Activated CD8-positive, alpha-beta memory T cell treated with anti-CD3 and anti-CD28 coated beads, Interleukin-2, amount 10 ng/mL, durations not matched to agents 7 days and 5 days (primary cell): ENCODE measurements at regions not wholly inside any gene's neighbourhood (a gene's known extent, or its start where the extent isn't known, plus 50 kb on each side); places are given as distances from the start of the nearest gene placed in this dataset.
"Not testable (repeated sequence)": the region's sequence is repeated elsewhere in the genome, so short reads cannot be mapped to it uniquely, and the experiment has no call there.

Source experiments
- ATAC-seq: fragments of 150-1000 bp; cut with Tn5 transposase; one replicate; pipeline ENCODE4 v1.10.0; 2021; ENCODE audit warnings: moderate library complexity
- CTCF ChIA-PET: fragments of 350-600 bp; sonication (Branson Sonifier 250); formaldehyde crosslinking; loops from one replicate; lab custom pipeline; 2021; ENCODE audit warnings: antibody characterized with exemption; lab: Charles Lee
- DNase-seq: peaks from one replicate; pipeline ENCODE4 v3.0.0-alpha.2; 2020
- H3K27ac Mint-ChIP-seq: one replicate; pipeline ENCODE4 v1.8.0; 2021; ENCODE audit warnings: mild to moderate bottlenecking, mixed read lengths
- H3K27me3 Mint-ChIP-seq: one replicate; pipeline ENCODE4 v1.8.0; 2021; ENCODE audit warnings: mixed read lengths
- H3K36me3 Mint-ChIP-seq: one replicate; pipeline ENCODE4 v1.8.0; 2021; ENCODE audit warnings: mild to moderate bottlenecking, mixed read lengths
- H3K4me1 Mint-ChIP-seq: one replicate; pipeline ENCODE4 v1.8.0; 2021; ENCODE audit warnings: mixed read lengths
- H3K4me3 Mint-ChIP-seq: one replicate; pipeline ENCODE4 v1.8.0; 2021; ENCODE audit warnings: mild to moderate bottlenecking, moderate library complexity, mixed read lengths
- H3K9me3 Mint-ChIP-seq: one replicate; pipeline ENCODE4 v1.8.0; 2022; ENCODE audit warnings: low read depth, mixed read lengths

- H3K9me3 Mint-ChIP-seq: no peaks in the 10 kb centered on the region
- peak; percentile 42 for DNase-seq
- no peak overlapping the region for H3K4me3 Mint-ChIP-seq
- H3K27me3 Mint-ChIP-seq: peaks cover 6% of the 10 kb centered on the region
- no peak overlapping the region for H3K27ac Mint-ChIP-seq
- no peaks in the 10 kb centered on the region for H3K36me3 Mint-ChIP-seq
- CTCF ChIA-PET: no interaction called here
- H3K4me1 Mint-ChIP-seq: peaks cover 2% of the 10 kb centered on the region
- peak; percentile 51 for ATAC-seq
Measured at GRCh38 chr4:98828801-98829200, 100.1 kb downstream of the EIF4E start.

GRCh38 chr4:98827661-98828060 lies 101.3 kb downstream of the EIF4E start:
- peaks cover 2% of the 10 kb centered on the region for H3K4me1 Mint-ChIP-seq
- DNase-seq: no peak
- no peak overlapping the region for H3K4me3 Mint-ChIP-seq
- H3K27ac Mint-ChIP-seq: no peak overlapping the region
- H3K27me3 Mint-ChIP-seq: peaks cover 6% of the 10 kb centered on the region
- no peaks in the 10 kb centered on the region for H3K9me3 Mint-ChIP-seq
- ATAC-seq: no peak
- no peaks in the 10 kb centered on the region for H3K36me3 Mint-ChIP-seq
- CTCF ChIA-PET: interaction anchor here (1.3 kb wide), 1 partner anchor 360 kb away, joined by 3 read pairs; no protein-coding TSS in a partner anchor

- ATAC-seq (no peak), DNase-seq (no peak)
- H3K9me3 Mint-ChIP-seq: peaks cover 3% of the 10 kb centered on the region
- H3K27ac Mint-ChIP-seq: no peak overlapping the region
- H3K4me1 Mint-ChIP-seq: no peaks in the 10 kb centered on the region
- no peak overlapping the region for H3K4me3 Mint-ChIP-seq
- CTCF ChIA-PET: no interaction called here
- H3K36me3 Mint-ChIP-seq: peaks cover 5% of the 10 kb centered on the region
- peaks cover under 1% of the 10 kb centered on the region for H3K27me3 Mint-ChIP-seq
Measured at GRCh38 chr4:98822144-98822543, 106.8 kb downstream of the EIF4E start.

GRCh38 chr4:98818116-98818515 lies 110.8 kb downstream of the EIF4E start:
- H3K4me3 Mint-ChIP-seq, DNase-seq, H3K9me3 Mint-ChIP-seq, H3K27ac Mint-ChIP-seq, ATAC-seq, H3K36me3 Mint-ChIP-seq, CTCF ChIA-PET, H3K27me3 Mint-ChIP-seq, H3K4me1 Mint-ChIP-seq: not testable (repeated sequence)

GRCh38 chr4:98816816-98817215 lies 112.1 kb downstream of the EIF4E start:
- H3K4me1 Mint-ChIP-seq: no peaks in the 10 kb centered on the region
- H3K36me3 Mint-ChIP-seq: peaks cover 5% of the 10 kb centered on the region
- CTCF ChIA-PET: no interaction called here
- ATAC-seq (no peak), DNase-seq (no peak)
- peaks cover 3% of the 10 kb centered on the region for H3K9me3 Mint-ChIP-seq
- peaks cover 4% of the 10 kb centered on the region for H3K27me3 Mint-ChIP-seq
- H3K4me3 Mint-ChIP-seq: no peak overlapping the region
- no peak overlapping the region for H3K27ac Mint-ChIP-seq

- Mint-ChIP-seq H3K27ac (no peak overlapping the region), H3K27me3 (peaks cover 4% of the 10 kb centered on the region)
Measured at GRCh38 chr4:98816386-98816785, 112.5 kb downstream of the EIF4E start.

GRCh38 chr4:98804403-98804802 lies 124.5 kb downstream of the EIF4E start:
- no peak for DNase-seq
- H3K4me3 Mint-ChIP-seq: no peak overlapping the region
- no peak overlapping the region for H3K27ac Mint-ChIP-seq
- H3K9me3 Mint-ChIP-seq: no peaks in the 10 kb centered on the region
- H3K36me3 Mint-ChIP-seq: peaks cover 4% of the 10 kb centered on the region
- CTCF ChIA-PET: no interaction called here
- no peak for ATAC-seq
- no peaks in the 10 kb centered on the region for H3K4me1 Mint-ChIP-seq
- H3K27me3 Mint-ChIP-seq: no peaks in the 10 kb centered on the region

More at GRCh38 chr4:98816386-98816785, 112.5 kb downstream of the EIF4E start:
- H3K4me3 Mint-ChIP-seq: no peak overlapping the region
- DNase-seq (no peak), ATAC-seq (no peak)
- H3K36me3 Mint-ChIP-seq: peaks cover 5% of the 10 kb centered on the region
- no peaks in the 10 kb centered on the region for H3K4me1 Mint-ChIP-seq
- H3K9me3 Mint-ChIP-seq: peaks cover 3% of the 10 kb centered on the region
- CTCF ChIA-PET: no interaction called here

- Mint-ChIP-seq H3K9me3 (no peaks in the 10 kb centered on the region), H3K4me1 (no peaks in the 10 kb centered on the region), H3K27me3 (no peaks in the 10 kb centered on the region), H3K36me3 (peaks cover 3% of the 10 kb centered on the region), H3K27ac (no peak overlapping the region), H3K4me3 (no peak overlapping the region)
- DNase-seq: no peak
- no peak for ATAC-seq
- CTCF ChIA-PET: interaction anchor here (1.0 kb wide), 1 partner anchor 9 kb away, joined by 3 read pairs; no protein-coding TSS in a partner anchor
Measured at GRCh38 chr4:98803251-98803650, 125.7 kb downstream of the EIF4E start.

GRCh38 chr4:98802770-98803198 lies 126.1 kb downstream of the EIF4E start:
- no peak for ATAC-seq

GRCh38 chr4:98801259-98801725 lies 127.6 kb downstream of the EIF4E start:
- no peak for DNase-seq
- Mint-ChIP-seq H3K9me3 (no peaks in the 10 kb centered on the region), H3K4me1 (no peaks in the 10 kb centered on the region), H3K36me3 (peaks cover 3% of the 10 kb centered on the region), H3K27ac (no peak overlapping the region), H3K27me3 (peaks cover 3% of the 10 kb centered on the region), H3K4me3 (no peak overlapping the region)
- CTCF ChIA-PET: interaction anchor here (0.6 kb wide), 1 partner anchor 612 kb away, joined by 4 read pairs; no protein-coding TSS in a partner anchor
- ATAC-seq: no peak

More at GRCh38 chr4:98802770-98803198, 126.1 kb downstream of the EIF4E start:
- Mint-ChIP-seq H3K4me3 (no peak overlapping the region), H3K27ac (no peak overlapping the region), H3K9me3 (no peaks in the 10 kb centered on the region), H3K4me1 (no peaks in the 10 kb centered on the region), H3K27me3 (peaks cover 3% of the 10 kb centered on the region), H3K36me3 (peaks cover 3% of the 10 kb centered on the region)
- CTCF ChIA-PET: interaction anchor here (1.0 kb wide), 1 partner anchor 10 kb away, joined by 3 read pairs; no protein-coding TSS in a partner anchor
- no peak for DNase-seq

- H3K36me3 Mint-ChIP-seq: peaks cover 3% of the 10 kb centered on the region
- DNase-seq (no peak), ATAC-seq (no peak)
- no peak overlapping the region for H3K4me3 Mint-ChIP-seq
- no peaks in the 10 kb centered on the region for H3K4me1 Mint-ChIP-seq
- H3K27me3 Mint-ChIP-seq: peaks cover 3% of the 10 kb centered on the region
- CTCF ChIA-PET: interaction anchor here (0.6 kb wide), 1 partner anchor 11 kb away, joined by 3 read pairs; no protein-coding TSS in a partner anchor
- no peaks in the 10 kb centered on the region for H3K9me3 Mint-ChIP-seq
- no peak overlapping the region for H3K27ac Mint-ChIP-seq
Measured at GRCh38 chr4:98796991-98797390, 131.9 kb downstream of the EIF4E start.

- H3K4me1 Mint-ChIP-seq: no peaks in the 10 kb centered on the region
- H3K9me3 Mint-ChIP-seq: no peaks in the 10 kb centered on the region
- H3K27me3 Mint-ChIP-seq: peaks cover 3% of the 10 kb centered on the region
- CTCF ChIA-PET: no interaction called here
- no peak overlapping the region for H3K27ac Mint-ChIP-seq
- DNase-seq (no peak), ATAC-seq (no peak)
- H3K4me3 Mint-ChIP-seq: no peak overlapping the region
- peaks cover 6% of the 10 kb centered on the region for H3K36me3 Mint-ChIP-seq
Measured at GRCh38 chr4:98794565-98795205, 134.2 kb downstream of the EIF4E start.

- H3K27ac Mint-ChIP-seq: no peak overlapping the region
- peaks cover 3% of the 10 kb centered on the region for H3K27me3 Mint-ChIP-seq
- CTCF ChIA-PET: no interaction called here
- no peaks in the 10 kb centered on the region for H3K4me1 Mint-ChIP-seq
- H3K4me3 Mint-ChIP-seq: no peak overlapping the region
- DNase-seq: no peak
- H3K36me3 Mint-ChIP-seq: peaks cover 3% of the 10 kb centered on the region
- no peaks in the 10 kb centered on the region for H3K9me3 Mint-ChIP-seq
- ATAC-seq: no peak
Measured at GRCh38 chr4:98793658-98794057, 135.2 kb upstream of the TSPAN5 start.

- no peaks in the 10 kb centered on the region for H3K27me3 Mint-ChIP-seq
- H3K9me3 Mint-ChIP-seq: no peaks in the 10 kb centered on the region
- CTCF ChIA-PET: no interaction called here
- ATAC-seq: no peak
- no peak for DNase-seq
- H3K4me3 Mint-ChIP-seq: no peak overlapping the region
- H3K4me1 Mint-ChIP-seq: no peaks in the 10 kb centered on the region
- H3K36me3 Mint-ChIP-seq: peaks cover 3% of the 10 kb centered on the region
- no peak overlapping the region for H3K27ac Mint-ChIP-seq
Measured at GRCh38 chr4:98786866-98787265, 128.5 kb upstream of the TSPAN5 start.
